Left cardiac atrium (tissue), 4 donors: ENCODE measurements at regions not wholly inside any gene's neighbourhood (a gene's known extent, or its start where the extent isn't known, plus 50 kb on each side); places are given as distances from the start of the nearest gene placed in this dataset.
"Not testable (repeated sequence)": the region's sequence is repeated elsewhere in the genome, so short reads cannot be mapped to it uniquely, and the experiment has no call there.

ENCODE experiments used
- ATAC-seq, 2 donors: fragments of 200-7000 bp; cut with Tn5 transposase; one replicate each; pipeline ENCODE4 v1.9.1; 2020; ENCODE audit warnings: mild to moderate bottlenecking in 2 of 2, moderate library complexity in 2 of 2
- DNase-seq: peaks from one replicate; pipeline ENCODE4 v3.0.0-alpha.2; 2020
- intact Hi-C, 2 donors: fragments of 100-400 bp; cut with DNase I; formaldehyde crosslinking; loops; one replicate each; pipeline versions ENCODE4 v1.14.1 to v1.15.1; 2022 to 2023
- donor health status: DM: no; HTN: yes; CAD: no.
- donor health status: DM: no; HTN: yes; CAD: no; lungs with severe emphysema.
- donor health status: DM: yes; HTN: yes; CAD: no.
- donor health status: Dilated cardiomyopathy.

GRCh38 chr10:3336673-3337293, 164.2 kb upstream of the PITRM1 start:
- intact Hi-C loops, result no loop called here
- DNase-seq, result no peak
- ATAC-seq, result no peak

- no peak for DNase-seq
- intact Hi-C loops, result no loop called here
- ATAC-seq, result no peak
Observed at GRCh38 chr10:3333426-3333825, 160.8 kb upstream of the PITRM1 start.

GRCh38 chr10:3331690-3332230, 159.2 kb upstream of the PITRM1 start:
- DNase-seq (no peak), ATAC-seq (no peak)
- intact Hi-C loops, result no loop called here

- DNase-seq, result no peak
- no peak for ATAC-seq
- intact Hi-C loops, result no loop called here
Observed at GRCh38 chr10:3331187-3331586, 158.6 kb upstream of the PITRM1 start.

- ATAC-seq (peak in 1 of 2 donors; percentile 65), DNase-seq (peak; percentile 41)
- intact Hi-C loops, result no loop called here
Observed at GRCh38 chr10:3330663-3331062, 158.1 kb upstream of the PITRM1 start.

- no peak for DNase-seq
- intact Hi-C loops, result no loop called here
- no peak for ATAC-seq
Observed at GRCh38 chr10:3325954-3326750, 153.6 kb upstream of the PITRM1 start.

- DNase-seq, result no peak
- ATAC-seq, result no peak
- intact Hi-C loops, result no loop called here
Observed at GRCh38 chr10:3324612-3325038, 152.0 kb upstream of the PITRM1 start.

GRCh38 chr10:3323865-3324498, 151.4 kb upstream of the PITRM1 start:
- no peak for DNase-seq
- ATAC-seq, result peak; percentile 80 to 90
- intact Hi-C loops, result no loop called here

- intact Hi-C loops, result no loop called here
- no peak for ATAC-seq
Observed at GRCh38 chr10:3321123-3321522, 148.5 kb upstream of the PITRM1 start.

GRCh38 chr10:3319811-3320226, 147.2 kb upstream of the PITRM1 start:
- DNase-seq, result no peak
- no peak for ATAC-seq
- intact Hi-C loops, result no loop called here

More at GRCh38 chr10:3321123-3321522, 148.5 kb upstream of the PITRM1 start:
- no peak for DNase-seq

GRCh38 chr10:3318480-3318807, 145.9 kb upstream of the PITRM1 start:
- intact Hi-C loops, ATAC-seq, DNase-seq: not testable (repeated sequence)

- DNase-seq, intact Hi-C loops, ATAC-seq: not testable (repeated sequence)
Observed at GRCh38 chr10:3317553-3318479, 145.2 kb upstream of the PITRM1 start.

GRCh38 chr10:3314445-3315085, 142.0 kb upstream of the PITRM1 start:
- DNase-seq, ATAC-seq, intact Hi-C loops: not testable (repeated sequence)

- DNase-seq, intact Hi-C loops: not testable (repeated sequence)
- ATAC-seq, result peak in 1 of 2 donors; percentile 14
Observed at GRCh38 chr10:3313784-3314444, 141.3 kb upstream of the PITRM1 start.

GRCh38 chr10:3312403-3312940, 139.9 kb upstream of the PITRM1 start:
- DNase-seq (no peak), ATAC-seq (no peak)
- intact Hi-C loops, result no loop called here

GRCh38 chr10:3310016-3310784, 137.6 kb upstream of the PITRM1 start:
- ATAC-seq, result no peak
- intact Hi-C loops, result no loop called here

GRCh38 chr10:3306050-3306449, 133.5 kb upstream of the PITRM1 start:
- ATAC-seq (no peak), DNase-seq (no peak)
- intact Hi-C loops, result no loop called here

More at GRCh38 chr10:3310016-3310784, 137.6 kb upstream of the PITRM1 start:
- DNase-seq, result no peak
